GM10266 (cell line): ENCODE measurements at regions not wholly inside any gene's neighbourhood (a gene's known extent, or its start where the extent isn't known, plus 50 kb on each side); places are given as distances from the start of the nearest gene placed in this dataset.

Experiments used
- DNase-seq: peaks from one replicate; pipeline ENCODE4 v3.0.0; 2012; ENCODE audit errors: extremely low spot score
- TF ChIP-seq, protein P1 (sequence below): IDR thresholded peaks from 2 replicates; pipeline ENCODE4 v1.5.1; 2012; ENCODE audit warnings: mild to moderate bottlenecking, low read depth; ENCODE audit not compliant: control insufficient read depth, insufficient read depth; ENCODE audit errors: missing control alignments

DNA sequence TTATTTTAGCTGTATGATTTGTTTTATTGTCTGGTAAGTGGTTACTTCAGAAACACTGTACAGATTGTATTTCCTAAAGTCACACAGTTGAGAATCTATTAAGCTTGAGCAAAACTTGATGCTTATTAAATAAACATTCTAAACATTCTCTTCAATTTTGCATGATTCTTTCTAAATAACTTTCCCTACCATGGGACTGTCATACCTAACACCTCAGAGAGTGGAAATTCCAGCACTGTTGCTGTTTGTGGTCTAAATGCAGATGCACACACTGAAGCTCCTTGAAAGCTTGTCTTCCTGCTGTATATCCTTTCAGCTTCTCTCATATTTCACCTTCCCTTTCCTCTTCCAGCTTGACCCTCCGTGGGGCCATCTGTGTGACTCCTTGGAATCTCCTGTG lies 392.0 kb downstream of the LRIG3 start:
- TF ChIP-seq, protein P1, sequence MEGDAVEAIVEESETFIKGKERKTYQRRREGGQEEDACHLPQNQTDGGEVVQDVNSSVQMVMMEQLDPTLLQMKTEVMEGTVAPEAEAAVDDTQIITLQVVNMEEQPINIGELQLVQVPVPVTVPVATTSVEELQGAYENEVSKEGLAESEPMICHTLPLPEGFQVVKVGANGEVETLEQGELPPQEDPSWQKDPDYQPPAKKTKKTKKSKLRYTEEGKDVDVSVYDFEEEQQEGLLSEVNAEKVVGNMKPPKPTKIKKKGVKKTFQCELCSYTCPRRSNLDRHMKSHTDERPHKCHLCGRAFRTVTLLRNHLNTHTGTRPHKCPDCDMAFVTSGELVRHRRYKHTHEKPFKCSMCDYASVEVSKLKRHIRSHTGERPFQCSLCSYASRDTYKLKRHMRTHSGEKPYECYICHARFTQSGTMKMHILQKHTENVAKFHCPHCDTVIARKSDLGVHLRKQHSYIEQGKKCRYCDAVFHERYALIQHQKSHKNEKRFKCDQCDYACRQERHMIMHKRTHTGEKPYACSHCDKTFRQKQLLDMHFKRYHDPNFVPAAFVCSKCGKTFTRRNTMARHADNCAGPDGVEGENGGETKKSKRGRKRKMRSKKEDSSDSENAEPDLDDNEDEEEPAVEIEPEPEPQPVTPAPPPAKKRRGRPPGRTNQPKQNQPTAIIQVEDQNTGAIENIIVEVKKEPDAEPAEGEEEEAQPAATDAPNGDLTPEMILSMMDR, result no peak

DNA sequence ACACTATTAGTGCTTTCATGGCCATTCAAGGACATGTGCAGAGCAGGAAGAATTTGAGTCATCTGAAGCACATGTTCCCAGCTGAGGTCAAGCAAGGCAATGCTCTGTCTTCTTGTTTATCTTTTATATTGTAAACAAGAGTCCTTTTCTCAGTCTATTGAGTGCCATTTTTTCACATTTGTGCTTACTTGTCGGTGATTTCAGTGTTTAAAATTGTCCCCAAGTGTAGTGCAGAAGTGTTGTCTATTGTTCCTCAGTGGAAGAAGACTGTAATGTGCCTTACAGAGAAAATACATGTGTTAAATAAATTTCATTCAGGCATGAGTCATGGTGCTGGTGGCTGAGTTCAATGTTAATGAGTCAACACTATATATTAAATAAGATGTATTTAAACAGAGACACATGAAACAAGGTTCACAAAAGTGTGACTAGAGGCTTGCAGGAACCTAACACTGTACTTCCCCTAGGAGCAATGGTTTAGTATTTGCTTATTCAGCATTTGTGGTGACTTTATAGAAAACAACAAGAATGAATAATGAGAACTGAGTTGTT lies 391.1 kb downstream of the LRIG3 start:
- TF ChIP-seq, protein P1, result no peak
- no peak for DNase-seq

More for the DNA sequence above, 392.0 kb downstream of the LRIG3 start:
- no peak for DNase-seq

- no peak for DNase-seq
These were observed 390.2 kb downstream of the LRIG3 start for GRCh38 chr12:58529897-58530741.

DNA sequence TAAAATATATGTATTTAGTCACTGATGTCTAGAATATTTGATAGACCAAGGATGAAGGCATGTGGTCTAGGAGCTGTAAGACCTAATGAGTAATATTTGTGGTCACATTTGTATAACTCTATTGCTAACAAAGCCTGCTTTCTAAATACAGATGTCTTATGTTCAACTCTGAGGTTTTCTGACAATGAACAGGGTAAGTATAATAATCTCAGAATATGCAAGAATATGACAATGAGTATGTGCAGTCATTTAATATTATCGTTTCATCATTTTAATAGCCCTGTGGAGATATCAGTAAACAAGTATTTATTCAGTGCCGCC lies 389.6 kb downstream of the LRIG3 start:
- TF ChIP-seq, protein P1, result no peak

More at GRCh38 chr12:58529897-58530741, 390.2 kb downstream of the LRIG3 start:
- TF ChIP-seq, protein P1, result no peak

DNA sequence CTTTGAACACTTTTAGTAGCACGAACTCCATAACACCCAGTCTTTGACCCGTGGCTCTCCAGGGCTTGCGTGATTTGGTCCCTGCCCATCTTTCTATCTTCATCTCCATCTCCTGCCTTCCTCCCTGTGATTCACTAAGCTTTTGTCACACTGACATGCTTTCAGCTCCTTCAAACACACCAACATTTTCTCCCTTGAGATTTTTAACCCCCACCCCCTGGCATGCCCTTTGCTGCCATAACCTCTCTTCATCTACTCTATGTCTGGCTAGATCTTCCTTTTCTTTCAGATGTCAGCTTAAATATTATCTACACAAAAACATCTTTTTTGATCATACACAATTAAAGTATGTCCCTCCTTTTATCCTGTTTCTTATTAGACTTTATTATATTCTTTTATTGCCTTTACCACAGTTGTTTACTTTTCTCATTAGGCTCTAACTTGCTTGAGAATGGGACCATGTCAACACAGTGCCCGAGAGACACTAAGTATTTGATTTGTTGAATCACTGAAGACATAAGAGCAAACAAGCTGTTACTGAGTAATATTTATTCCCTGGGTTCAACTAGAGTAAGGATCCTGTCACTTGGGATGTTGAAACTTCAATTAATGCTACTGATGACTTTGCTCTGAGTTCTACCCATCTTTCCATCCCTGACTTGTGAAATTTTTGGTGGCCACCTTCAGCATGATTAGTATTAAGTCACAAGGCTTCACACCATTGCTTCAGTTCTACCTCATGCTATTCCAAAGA lies 387.3 kb downstream of the LRIG3 start:
- TF ChIP-seq, protein P1, result no peak
- DNase-seq, result no peak

More for the DNA sequence above, 389.6 kb downstream of the LRIG3 start:
- no peak for DNase-seq

DNA sequence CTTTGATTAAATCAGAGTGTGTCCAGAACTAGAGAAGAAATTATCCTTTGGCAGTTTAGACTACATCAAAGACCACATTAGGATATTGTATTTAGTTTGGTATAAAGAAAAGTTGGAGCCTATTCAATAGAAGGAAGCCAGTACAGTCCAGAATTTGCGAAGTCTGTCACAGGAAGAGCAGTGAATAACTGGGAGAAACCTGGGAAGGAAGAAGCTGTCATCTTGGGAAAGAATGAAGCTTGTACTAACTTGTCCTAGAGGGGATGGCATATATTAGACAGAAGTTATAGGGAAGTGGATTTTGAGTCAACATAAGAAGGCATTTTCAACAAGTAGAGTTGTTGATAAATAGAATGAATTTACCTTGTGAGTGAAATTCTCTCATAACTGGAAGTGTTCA lies 386.7 kb downstream of the LRIG3 start:
- DNase-seq, result no peak
- TF ChIP-seq, protein P1, result no peak
